GM23248 (cell line): ENCODE measurements at regions not wholly inside any gene's neighbourhood (a gene's known extent, or its start where the extent isn't known, plus 50 kb on each side); places are given as distances from the start of the nearest gene placed in this dataset.

Experiments
- EZH2 ChIP-seq: fragments of 200-600 bp; sonication (generic); IDR thresholded peaks from 2 replicates; pipeline ENCODE4 v1.6.1; 2018; ENCODE audit warnings: antibody characterized with exemption, mild to moderate bottlenecking; ENCODE audit not compliant: insufficient read depth, poor library complexity, severe bottlenecking
- EZH2phosphoT487 ChIP-seq: fragments of 200-600 bp; sonication (generic); IDR thresholded peaks from 2 replicates; pipeline ENCODE4 v1.6.1; 2018; ENCODE audit warnings: antibody characterized with exemption, moderate library complexity, mild to moderate bottlenecking, low read depth; ENCODE audit not compliant: insufficient read depth

DNA sequence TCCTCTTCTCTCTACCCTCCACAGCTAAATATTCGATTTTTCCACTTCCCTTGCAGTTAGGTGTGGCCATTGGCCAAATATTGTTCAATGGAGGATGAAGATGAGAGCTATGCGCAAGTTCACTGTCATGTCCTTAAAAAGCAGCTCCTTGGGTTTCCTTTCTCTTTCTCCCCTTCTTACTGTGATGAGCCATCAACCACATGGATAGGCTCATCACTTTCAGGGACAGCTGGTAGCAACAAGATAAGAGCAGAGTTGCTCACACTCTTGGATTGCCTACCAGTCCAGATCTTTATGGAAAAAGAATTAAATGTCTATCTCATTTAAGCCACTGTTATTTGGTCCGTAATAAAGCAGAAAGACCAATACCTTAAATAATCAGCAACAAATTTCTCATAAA, 377.0 kb downstream of the DDX10 start:
- TF ChIP-seq EZH2 (no peak), EZH2phosphoT487 (no peak)
